Dermis blood vessel endothelial cell (primary cell): ENCODE measurements at regions not wholly inside any gene's neighbourhood (a gene's known extent, or its start where the extent isn't known, plus 50 kb on each side); places are given as distances from the start of the nearest gene placed in this dataset.
"Not testable (repeated sequence)": the region's sequence is repeated elsewhere in the genome, so short reads cannot be mapped to it uniquely, and the experiment has no call there.

Source experiments
- DNase-seq: peaks from one replicate; pipeline ENCODE4 v3.0.0; 2010

GRCh38 chr13:65473196-65473595, 1756.9 kb downstream of the PCDH9 start:
- no peak for DNase-seq

- DNase-seq: no peak
Measured at GRCh38 chr13:65472336-65472735, 1757.8 kb downstream of the PCDH9 start.

GRCh38 chr13:65470781-65471180, 1759.4 kb downstream of the PCDH9 start:
- DNase-seq: no peak

- DNase-seq: no peak
Measured at GRCh38 chr13:65468628-65469027, 1761.5 kb downstream of the PCDH9 start.

GRCh38 chr13:65461590-65461989, 1768.5 kb downstream of the PCDH9 start:
- no peak for DNase-seq

- DNase-seq: no peak
Measured at GRCh38 chr13:65460136-65460535, 1770.0 kb downstream of the PCDH9 start.

GRCh38 chr13:65456150-65456912, 1773.8 kb downstream of the PCDH9 start:
- DNase-seq: no peak

- DNase-seq: no peak
Measured at GRCh38 chr13:65454403-65454802, 1775.7 kb downstream of the PCDH9 start.

- no peak for DNase-seq
Measured at GRCh38 chr13:65453982-65454381, 1776.2 kb downstream of the PCDH9 start.

- DNase-seq: no peak
Measured at GRCh38 chr13:65445340-65445739, 1784.8 kb downstream of the PCDH9 start.

GRCh38 chr13:65435590-65435989, 1794.5 kb downstream of the PCDH9 start:
- DNase-seq: no peak

- no peak for DNase-seq
Measured at GRCh38 chr13:65417953-65418352, 1812.2 kb downstream of the PCDH9 start.

- no peak for DNase-seq
Measured at GRCh38 chr13:65416784-65417183, 1813.4 kb downstream of the PCDH9 start.

- DNase-seq: no peak
Measured at GRCh38 chr13:65414187-65414586, 1815.9 kb downstream of the PCDH9 start.

GRCh38 chr13:65411521-65411920, 1818.6 kb downstream of the PCDH9 start:
- DNase-seq: no peak

- DNase-seq: no peak
Measured at GRCh38 chr13:65410791-65411190, 1819.3 kb downstream of the PCDH9 start.

- DNase-seq: no peak
Measured at GRCh38 chr13:65401315-65401714, 1828.8 kb downstream of the PCDH9 start.

GRCh38 chr13:65400702-65401101, 1829.4 kb downstream of the PCDH9 start:
- no peak for DNase-seq

GRCh38 chr13:65387743-65388347, 1842.3 kb downstream of the PCDH9 start:
- DNase-seq: no peak

GRCh38 chr13:65378943-65379519, 1851.1 kb downstream of the PCDH9 start:
- peak; percentile 0 for DNase-seq

- DNase-seq: no peak
Measured at GRCh38 chr13:65378484-65378883, 1851.7 kb downstream of the PCDH9 start.

- no peak for DNase-seq
Measured at GRCh38 chr13:65368832-65369231, 1861.3 kb downstream of the PCDH9 start.

- DNase-seq: no peak
Measured at GRCh38 chr13:65353951-65354350, 1876.2 kb downstream of the PCDH9 start.

- DNase-seq: not testable (repeated sequence)
Measured at GRCh38 chr13:65353150-65353549, 1877.0 kb downstream of the PCDH9 start.
